Gastroesophageal sphincter (tissue), 3 donors: ENCODE measurements at regions not wholly inside any gene's neighbourhood (a gene's known extent, or its start where the extent isn't known, plus 50 kb on each side); places are given as distances from the start of the nearest gene placed in this dataset.

Experiments
- CTCF ChIP-seq, 4 experiments: fragments of 200-600 bp in 2 of 4; fragments of 450-650 bp in 2 of 4; sonication (generic) in 1 of 4; IDR thresholded peaks; one replicate each; pipeline ENCODE4 v1.5.1; 2017 to 2019; ENCODE audit warnings: antibody characterized with exemption in 4 of 4, mild to moderate bottlenecking in 2 of 4, moderate library complexity in 2 of 4
- EP300 ChIP-seq: sonication (generic); formaldehyde crosslinking; IDR thresholded peaks from one replicate; pipeline ENCODE4 v1.6.1; 2017; ENCODE audit warnings: antibody characterized with exemption, mild to moderate bottlenecking
- POLR2A ChIP-seq, 2 donors: fragments of 450-650 bp; IDR thresholded peaks; one replicate each; pipeline ENCODE4 v1.6.1; 2017; ENCODE audit warnings: antibody characterized with exemption in 2 of 2, mild to moderate bottlenecking in 2 of 2, moderate library complexity in 1 of 2
- POLR2AphosphoS5 ChIP-seq: sonication (generic); formaldehyde crosslinking; IDR thresholded peaks from one replicate; pipeline ENCODE4 v1.6.1; 2017; ENCODE audit warnings: antibody characterized with exemption

DNA sequence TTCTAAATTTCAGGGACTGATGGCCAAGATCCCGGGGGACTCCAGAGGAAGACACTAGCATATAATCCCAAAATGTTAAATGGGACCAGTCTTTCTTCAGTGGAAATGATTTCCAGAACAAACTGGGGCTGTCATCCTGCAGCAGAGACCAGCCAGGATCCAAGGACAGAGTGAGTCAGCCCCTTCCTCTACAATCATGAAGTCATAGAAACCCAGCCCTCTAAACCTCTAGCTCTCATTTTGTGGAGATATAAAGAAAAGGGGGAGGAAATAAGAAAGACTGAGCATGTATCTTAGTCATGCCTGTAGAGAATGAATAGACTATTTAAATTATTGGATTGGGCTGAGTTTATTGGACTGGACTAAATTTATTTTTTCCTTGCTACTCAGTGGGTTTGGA lies 318.3 kb downstream of the AGTPBP1 start:
- no peak for TF ChIP-seq CTCF (IDR thresholded peaks at IDR 0.05)
- TF ChIP-seq POLR2A (IDR thresholded peaks at IDR 0.05) = no peak
- TF ChIP-seq POLR2AphosphoS5 = no peak
- TF ChIP-seq EP300 = no peak
